ENCODE measurements at regions not wholly inside any gene's neighbourhood (a gene's known extent, or its start where the extent isn't known, plus 50 kb on each side); places are given as distances from the start of the nearest gene placed in this dataset.

DNA sequence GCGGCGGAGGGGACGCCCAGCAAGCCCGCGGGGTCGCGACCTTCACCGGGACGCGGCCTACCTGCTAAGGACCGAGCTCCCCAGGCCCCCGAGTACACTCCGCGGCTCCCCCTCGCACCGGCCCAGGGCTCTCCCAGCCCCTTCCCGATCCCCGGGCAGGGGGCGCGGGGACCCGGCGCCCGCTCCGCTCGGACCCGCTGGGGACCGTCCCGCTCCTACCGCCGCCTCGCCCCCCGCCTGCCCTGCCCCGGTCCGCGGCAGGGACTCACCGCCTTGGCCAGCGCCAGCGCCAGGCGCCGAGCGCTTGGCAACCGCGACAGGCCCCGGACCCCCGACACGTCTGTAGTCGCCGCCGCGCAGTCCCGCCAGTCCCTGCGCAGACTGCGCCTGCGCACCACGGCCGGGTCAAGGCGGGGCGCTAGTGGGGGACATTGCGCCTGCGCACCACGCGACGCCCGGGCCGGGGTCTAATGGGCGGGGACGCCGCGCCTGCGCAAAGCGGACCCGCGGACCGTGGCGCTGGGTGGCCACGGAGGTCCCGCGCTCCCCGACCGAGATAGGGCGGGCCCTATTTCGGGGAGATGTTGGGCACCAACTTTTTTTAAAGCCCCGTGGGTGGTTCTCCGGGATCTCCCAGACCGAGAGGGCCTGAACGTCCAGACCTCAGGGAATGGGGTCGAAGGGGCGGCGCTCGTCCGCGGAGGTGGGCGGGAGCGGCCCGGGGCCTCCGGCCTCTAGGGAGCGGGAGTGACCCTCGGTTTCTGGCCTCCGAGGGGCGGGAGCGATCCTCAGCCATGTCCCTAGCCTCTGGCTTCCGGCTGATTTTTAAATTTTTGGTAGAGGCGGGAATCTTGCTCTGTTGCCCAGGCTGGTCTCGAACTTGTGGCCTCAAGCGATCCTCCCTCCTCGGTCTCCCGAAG is 81.8 kb upstream of the TNK2 start (continued):
- peak; percentile 18 for TF ChIP-seq YEATS4 (CRISPR knock-in tag; IDR thresholded peaks at IDR 0.05; ENCODE audit: borderline replicate concordance)
- TF ChIP-seq, protein P1, sequence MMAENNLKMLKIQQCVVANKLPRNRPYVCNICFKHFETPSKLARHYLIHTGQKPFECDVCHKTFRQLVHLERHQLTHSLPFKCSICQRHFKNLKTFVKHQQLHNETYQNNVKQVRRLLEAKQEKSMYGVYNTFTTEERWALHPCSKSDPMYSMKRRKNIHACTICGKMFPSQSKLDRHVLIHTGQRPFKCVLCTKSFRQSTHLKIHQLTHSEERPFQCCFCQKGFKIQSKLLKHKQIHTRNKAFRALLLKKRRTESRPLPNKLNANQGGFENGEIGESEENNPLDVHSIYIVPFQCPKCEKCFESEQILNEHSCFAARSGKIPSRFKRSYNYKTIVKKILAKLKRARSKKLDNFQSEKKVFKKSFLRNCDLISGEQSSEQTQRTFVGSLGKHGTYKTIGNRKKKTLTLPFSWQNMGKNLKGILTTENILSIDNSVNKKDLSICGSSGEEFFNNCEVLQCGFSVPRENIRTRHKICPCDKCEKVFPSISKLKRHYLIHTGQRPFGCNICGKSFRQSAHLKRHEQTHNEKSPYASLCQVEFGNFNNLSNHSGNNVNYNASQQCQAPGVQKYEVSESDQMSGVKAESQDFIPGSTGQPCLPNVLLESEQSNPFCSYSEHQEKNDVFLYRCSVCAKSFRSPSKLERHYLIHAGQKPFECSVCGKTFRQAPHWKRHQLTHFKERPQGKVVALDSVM (CRISPR knock-in tag; IDR thresholded peaks at IDR 0.05) = peak; percentile 95
- peak; percentile 64; the same call in 1 of the 2 replicates for TF ChIP-seq ZNF121 (CRISPR knock-in tag; IDR thresholded peaks at IDR 0.05)
- TF ChIP-seq ARHGAP35 (CRISPR knock-in tag; IDR thresholded peaks at IDR 0.05; ENCODE audit: borderline replicate concordance) = peak; percentile 69; the same call in 1 of the 2 replicates
- TF ChIP-seq, protein P2, sequence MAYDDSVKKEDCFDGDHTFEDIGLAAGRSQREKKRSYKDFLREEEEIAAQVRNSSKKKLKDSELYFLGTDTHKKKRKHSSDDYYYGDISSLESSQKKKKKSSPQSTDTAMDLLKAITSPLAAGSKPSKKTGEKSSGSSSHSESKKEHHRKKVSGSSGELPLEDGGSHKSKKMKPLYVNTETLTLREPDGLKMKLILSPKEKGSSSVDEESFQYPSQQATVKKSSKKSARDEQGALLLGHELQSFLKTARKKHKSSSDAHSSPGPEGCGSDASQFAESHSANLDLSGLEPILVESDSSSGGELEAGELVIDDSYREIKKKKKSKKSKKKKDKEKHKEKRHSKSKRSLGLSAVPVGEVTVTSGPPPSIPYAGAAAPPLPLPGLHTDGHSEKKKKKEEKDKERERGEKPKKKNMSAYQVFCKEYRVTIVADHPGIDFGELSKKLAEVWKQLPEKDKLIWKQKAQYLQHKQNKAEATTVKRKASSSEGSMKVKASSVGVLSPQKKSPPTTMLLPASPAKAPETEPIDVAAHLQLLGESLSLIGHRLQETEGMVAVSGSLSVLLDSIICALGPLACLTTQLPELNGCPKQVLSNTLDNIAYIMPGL (CRISPR knock-in tag; IDR thresholded peaks at IDR 0.05; ENCODE audit: borderline replicate concordance in 1 of 2, low read depth in 1 of 2) = peak in 1 of 2 experiments; percentile 51; a peak in 2 of 4 replicates
- TF ChIP-seq MXI1 (IDR thresholded peaks at IDR 0.05; ENCODE audit: borderline replicate concordance, low read depth, low read length) = 0 out of 3 replicates have a peak, but pooled peaks have one; percentile 27
- TF ChIP-seq ZNF33B (CRISPR knock-in tag; IDR thresholded peaks at IDR 0.05) = 0 out of 2 replicates have a peak, but pooled peaks have one; percentile 44
- TF ChIP-seq SAP130 (CRISPR knock-in tag; IDR thresholded peaks at IDR 0.05; ENCODE audit: low read depth) = peak; percentile 55; the same call in 1 of the 2 replicates
- 0 out of 2 replicates have a peak, but pooled peaks have one; percentile 50 for TF ChIP-seq ZNF136 (CRISPR knock-in tag; IDR thresholded peaks at IDR 0.05; ENCODE audit: low read depth)
- peak; percentile 82 for TF ChIP-seq RBFOX2 (IDR thresholded peaks at IDR 0.05; ENCODE audit: low read depth, low read length)
- TF ChIP-seq THAP11 (CRISPR knock-in tag; IDR thresholded peaks at IDR 0.05) = peak; percentile 64
- peak; percentile 25; the same call in 1 of the 2 replicates for TF ChIP-seq FOXO1 (CRISPR knock-in tag; IDR thresholded peaks at IDR 0.05)
- TF ChIP-seq, protein P3, sequence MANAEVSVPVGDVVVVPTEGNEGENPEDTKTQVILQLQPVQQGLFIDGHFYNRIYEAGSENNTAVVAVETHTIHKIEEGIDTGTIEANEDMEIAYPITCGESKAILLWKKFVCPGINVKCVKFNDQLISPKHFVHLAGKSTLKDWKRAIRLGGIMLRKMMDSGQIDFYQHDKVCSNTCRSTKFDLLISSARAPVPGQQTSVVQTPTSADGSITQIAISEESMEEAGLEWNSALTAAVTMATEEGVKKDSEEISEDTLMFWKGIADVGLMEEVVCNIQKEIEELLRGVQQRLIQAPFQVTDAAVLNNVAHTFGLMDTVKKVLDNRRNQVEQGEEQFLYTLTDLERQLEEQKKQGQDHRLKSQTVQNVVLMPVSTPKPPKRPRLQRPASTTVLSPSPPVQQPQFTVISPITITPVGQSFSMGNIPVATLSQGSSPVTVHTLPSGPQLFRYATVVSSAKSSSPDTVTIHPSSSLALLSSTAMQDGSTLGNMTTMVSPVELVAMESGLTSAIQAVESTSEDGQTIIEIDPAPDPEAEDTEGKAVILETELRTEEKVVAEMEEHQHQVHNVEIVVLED (CRISPR knock-in tag; IDR thresholded peaks at IDR 0.05; ENCODE audit: borderline replicate concordance) = peak; percentile 45; the same call in 1 of the 2 replicates
- 0 out of 2 replicates have a peak, but pooled peaks have one; percentile 43 for TF ChIP-seq ZNF274 (CRISPR knock-in tag; IDR thresholded peaks at IDR 0.05)
- TF ChIP-seq, protein P4, sequence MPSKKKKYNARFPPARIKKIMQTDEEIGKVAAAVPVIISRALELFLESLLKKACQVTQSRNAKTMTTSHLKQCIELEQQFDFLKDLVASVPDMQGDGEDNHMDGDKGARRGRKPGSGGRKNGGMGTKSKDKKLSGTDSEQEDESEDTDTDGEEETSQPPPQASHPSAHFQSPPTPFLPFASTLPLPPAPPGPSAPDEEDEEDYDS (CRISPR knock-in tag; IDR thresholded peaks at IDR 0.05) = peak; percentile 86
- 0 out of 2 replicates have a peak, but pooled peaks have one; percentile 27 for TF ChIP-seq ZNF546 (CRISPR knock-in tag; conservative IDR thresholded peaks at IDR 0.05)
- 0 out of 2 replicates have a peak, but pooled peaks have one; percentile 41 for TF ChIP-seq RXRA (CRISPR knock-in tag; IDR thresholded peaks at IDR 0.05)
- TF ChIP-seq, protein P5, sequence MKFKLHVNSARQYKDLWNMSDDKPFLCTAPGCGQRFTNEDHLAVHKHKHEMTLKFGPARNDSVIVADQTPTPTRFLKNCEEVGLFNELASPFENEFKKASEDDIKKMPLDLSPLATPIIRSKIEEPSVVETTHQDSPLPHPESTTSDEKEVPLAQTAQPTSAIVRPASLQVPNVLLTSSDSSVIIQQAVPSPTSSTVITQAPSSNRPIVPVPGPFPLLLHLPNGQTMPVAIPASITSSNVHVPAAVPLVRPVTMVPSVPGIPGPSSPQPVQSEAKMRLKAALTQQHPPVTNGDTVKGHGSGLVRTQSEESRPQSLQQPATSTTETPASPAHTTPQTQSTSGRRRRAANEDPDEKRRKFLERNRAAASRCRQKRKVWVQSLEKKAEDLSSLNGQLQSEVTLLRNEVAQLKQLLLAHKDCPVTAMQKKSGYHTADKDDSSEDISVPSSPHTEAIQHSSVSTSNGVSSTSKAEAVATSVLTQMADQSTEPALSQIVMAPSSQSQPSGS (CRISPR knock-in tag; IDR thresholded peaks at IDR 0.05) = peak; percentile 23; the same call in 1 of the 2 replicates
- peak in 1 of 2 experiments; percentile 62; a peak in 1 of 4 replicates for TF ChIP-seq KLF16 (CRISPR knock-in tag; IDR thresholded peaks at IDR 0.05)
- TF ChIP-seq POLR2A (IDR thresholded peaks at IDR 0.05; ENCODE audit: insufficient read depth in 1 of 2, low read depth in 2 of 2, low read length in 2 of 2) = peak; percentile 43 to 72
- peak; percentile 83 for TF ChIP-seq POLR2G (IDR thresholded peaks at IDR 0.05; ENCODE audit: low read depth, low read length)
